ENCODE measurements at regions not wholly inside any gene's neighbourhood (a gene's known extent, or its start where the extent isn't known, plus 50 kb on each side); places are given as distances from the start of the nearest gene placed in this dataset.
A peak's percentile ranks its signal among the peaks of the same experiment; 100 is the strongest.

DNA sequence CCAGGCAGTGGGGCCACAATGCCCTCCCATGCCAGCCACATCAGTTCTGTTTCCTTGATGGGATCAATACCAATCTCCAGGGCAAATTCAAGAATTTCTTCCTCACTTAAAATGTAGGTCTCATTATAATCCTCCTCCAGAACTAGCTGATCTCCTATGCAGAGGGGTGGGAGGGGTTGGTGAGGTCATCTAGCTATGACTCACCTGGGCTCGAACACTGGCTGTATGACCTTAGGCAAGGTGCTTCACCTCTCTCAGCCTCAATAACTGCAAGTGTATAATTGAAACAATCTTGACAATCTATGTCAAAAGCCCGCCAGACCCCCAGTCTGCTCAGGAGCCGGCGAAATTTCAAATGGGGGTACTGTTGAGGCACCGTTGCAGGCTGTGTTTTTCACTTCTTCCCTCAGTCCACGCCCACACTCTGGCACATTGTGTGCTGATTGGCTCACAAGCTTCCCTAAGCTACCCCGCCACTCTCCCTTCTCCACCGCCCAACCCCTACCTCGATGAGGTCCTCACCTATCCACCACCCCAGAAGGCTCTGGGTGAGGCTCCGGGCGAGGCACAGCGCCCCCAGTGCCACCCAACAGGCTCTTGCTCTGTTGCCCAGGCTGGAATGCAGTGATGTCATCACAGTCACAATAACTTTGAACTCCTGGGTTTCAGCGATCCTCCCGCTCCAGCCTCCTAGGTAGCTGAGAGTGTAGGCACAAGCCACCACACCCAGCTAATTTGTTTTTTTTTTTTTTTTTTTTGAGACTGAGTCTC, 70.5 kb downstream of the ZNF22 start:
- Histone ChIP-seq H3K27me3 (ENCODE audit: control insufficient read depth, insufficient read depth, low read length) (no peaks in the 10 kb centered on the region), H3K36me3 (ENCODE audit: control insufficient read depth, insufficient read depth, low read length) (no peaks in the 10 kb centered on the region), H3K4me1 (ENCODE audit: control insufficient read depth, insufficient read depth, low read length) (peaks cover 7% of the 10 kb centered on the region), H3K27ac (ENCODE audit: low read length) (no peak overlapping the region), H3K9me3 (ENCODE audit: control insufficient read depth, insufficient read depth, low read length) (peaks cover 11% of the 10 kb centered on the region), H3K4me3 (ENCODE audit: low read length) (no peak overlapping the region)
- 93% methylated on average over 14 of the region's 14 CpGs for WGBS (ENCODE audit: insufficient coverage)
- no peak overlapping the region for H3K27ac Mint-ChIP-seq
- no peaks in the 10 kb centered on the region for H3K9me3 Mint-ChIP-seq
- DNase-seq (no peak), ATAC-seq (no peak)
- peaks cover 19 to 22% of the 10 kb centered on the region in 2 donors for H3K4me1 Mint-ChIP-seq
- intact Hi-C loops (cut with micrococcal nuclease), result no loop called here
- no peak overlapping the region for H3K4me3 Mint-ChIP-seq
- H3K27me3 Mint-ChIP-seq (ENCODE audit: low read depth in 2 of 2), result peaks cover 3 to 8% of the 10 kb centered on the region in 2 donors
- TF ChIP-seq, protein P1, sequence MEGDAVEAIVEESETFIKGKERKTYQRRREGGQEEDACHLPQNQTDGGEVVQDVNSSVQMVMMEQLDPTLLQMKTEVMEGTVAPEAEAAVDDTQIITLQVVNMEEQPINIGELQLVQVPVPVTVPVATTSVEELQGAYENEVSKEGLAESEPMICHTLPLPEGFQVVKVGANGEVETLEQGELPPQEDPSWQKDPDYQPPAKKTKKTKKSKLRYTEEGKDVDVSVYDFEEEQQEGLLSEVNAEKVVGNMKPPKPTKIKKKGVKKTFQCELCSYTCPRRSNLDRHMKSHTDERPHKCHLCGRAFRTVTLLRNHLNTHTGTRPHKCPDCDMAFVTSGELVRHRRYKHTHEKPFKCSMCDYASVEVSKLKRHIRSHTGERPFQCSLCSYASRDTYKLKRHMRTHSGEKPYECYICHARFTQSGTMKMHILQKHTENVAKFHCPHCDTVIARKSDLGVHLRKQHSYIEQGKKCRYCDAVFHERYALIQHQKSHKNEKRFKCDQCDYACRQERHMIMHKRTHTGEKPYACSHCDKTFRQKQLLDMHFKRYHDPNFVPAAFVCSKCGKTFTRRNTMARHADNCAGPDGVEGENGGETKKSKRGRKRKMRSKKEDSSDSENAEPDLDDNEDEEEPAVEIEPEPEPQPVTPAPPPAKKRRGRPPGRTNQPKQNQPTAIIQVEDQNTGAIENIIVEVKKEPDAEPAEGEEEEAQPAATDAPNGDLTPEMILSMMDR (IDR thresholded peaks at IDR 0.05), result no peak
- peaks cover 10% of the 10 kb centered on the region for H3K36me3 Mint-ChIP-seq

DNA sequence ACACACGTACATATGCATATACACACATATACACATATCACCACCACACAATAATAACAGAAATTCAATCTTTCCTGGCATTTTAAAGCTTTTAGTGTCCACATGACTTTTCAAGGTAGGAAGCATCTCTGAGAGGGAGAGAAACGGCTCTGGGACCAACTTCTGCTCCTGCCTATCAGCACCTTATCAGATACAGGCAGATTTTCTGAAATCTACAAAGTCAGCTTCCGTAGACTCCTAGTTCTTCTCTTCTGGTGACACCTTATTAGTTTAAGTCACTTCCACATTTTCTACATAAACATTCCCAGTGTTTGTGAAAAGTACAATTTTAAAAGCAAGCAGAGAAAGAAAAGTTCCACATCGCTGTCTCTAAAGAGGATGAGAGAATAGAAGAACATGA, 74.5 kb downstream of the ZNF22 start:
- H3K4me1 Mint-ChIP-seq, result peaks cover 42% of the 10 kb centered on the region in 2 donors
- H3K36me3 Mint-ChIP-seq, result peaks cover 9% of the 10 kb centered on the region
- 60% methylated on average over 4 of the region's 4 CpGs for WGBS (ENCODE audit: insufficient coverage)
- Histone ChIP-seq H3K27me3 (ENCODE audit: control insufficient read depth, insufficient read depth, low read length) (no peaks in the 10 kb centered on the region), H3K4me3 (ENCODE audit: low read length) (no peak overlapping the region), H3K36me3 (ENCODE audit: control insufficient read depth, insufficient read depth, low read length) (no peaks in the 10 kb centered on the region), H3K4me1 (ENCODE audit: control insufficient read depth, insufficient read depth, low read length) (peaks cover 7% of the 10 kb centered on the region), H3K27ac (ENCODE audit: low read length) (no peak overlapping the region), H3K9me3 (ENCODE audit: control insufficient read depth, insufficient read depth, low read length) (peaks cover 11% of the 10 kb centered on the region)
- H3K27me3 Mint-ChIP-seq (ENCODE audit: low read depth in 2 of 2), result no peaks in the 10 kb centered on the region
- peaks cover 0 to 2% of the 10 kb centered on the region in 2 donors for H3K9me3 Mint-ChIP-seq
- no peak overlapping the region for H3K4me3 Mint-ChIP-seq
- peak overlapping the region; percentile 88 to 93 for H3K27ac Mint-ChIP-seq
- ATAC-seq (no peak), DNase-seq (no peak)
- TF ChIP-seq, protein P1 (IDR thresholded peaks at IDR 0.05), result no peak
- intact Hi-C loops (cut with micrococcal nuclease), result loop anchor here (5.0 kb wide), 1 partner anchor 73 kb away; the partner anchor contains the start of gene ZNF22

DNA sequence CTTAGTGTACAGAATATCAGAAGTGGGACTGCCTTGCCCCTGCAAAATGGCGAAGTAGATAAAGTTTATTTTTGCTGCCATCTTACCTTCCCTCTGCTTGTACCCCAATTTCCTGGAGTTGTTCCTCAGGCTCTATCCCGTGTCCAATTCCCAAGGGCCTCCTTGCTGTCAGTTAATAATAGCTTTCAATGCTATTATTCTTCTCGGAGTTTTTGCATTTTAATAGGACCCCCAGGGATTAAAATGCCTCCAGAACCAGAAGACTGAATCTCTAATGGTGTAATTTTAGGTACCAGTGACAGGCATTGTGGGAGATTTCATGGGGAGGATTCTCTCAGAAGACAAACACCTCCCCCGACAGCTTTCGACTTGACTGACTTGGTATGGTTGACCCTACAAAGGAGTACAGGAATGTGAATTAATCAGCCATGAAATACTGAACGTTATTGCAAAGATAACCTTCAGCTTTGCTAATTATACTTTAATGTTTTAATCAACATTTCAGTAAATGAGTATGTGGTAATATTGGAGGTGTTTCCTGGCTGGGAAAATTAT, 75.2 kb downstream of the ZNF22 start:
- no peak overlapping the region for H3K27ac ChIP-seq (ENCODE audit: low read length)
- ATAC-seq (no peak), DNase-seq (no peak)
- H3K4me3 ChIP-seq (ENCODE audit: low read length), result no peak overlapping the region
- no peaks in the 10 kb centered on the region for H3K27me3 ChIP-seq (ENCODE audit: control insufficient read depth, insufficient read depth, low read length)
- peak overlapping the region; percentile 88 for H3K4me3 Mint-ChIP-seq
- intact Hi-C loops (cut with micrococcal nuclease), result loop anchor here (5.0 kb wide), 1 partner anchor 74 kb away; the partner anchor contains the start of gene ZNF22
- H3K9me3 Mint-ChIP-seq, result peaks cover 0 to 2% of the 10 kb centered on the region in 2 donors
- H3K27ac Mint-ChIP-seq, result peak overlapping the region; percentile 88 to 93
- H3K9me3 ChIP-seq (ENCODE audit: control insufficient read depth, insufficient read depth, low read length), result peaks cover 7% of the 10 kb centered on the region
- H3K4me1 Mint-ChIP-seq, result peaks cover 42 to 45% of the 10 kb centered on the region in 2 donors
- TF ChIP-seq, protein P1 (IDR thresholded peaks at IDR 0.05), result no peak
- no peaks in the 10 kb centered on the region for H3K27me3 Mint-ChIP-seq (ENCODE audit: low read depth in 2 of 2)
- no peaks in the 10 kb centered on the region for H3K36me3 ChIP-seq (ENCODE audit: control insufficient read depth, insufficient read depth, low read length)
- peaks cover 2% of the 10 kb centered on the region for H3K36me3 Mint-ChIP-seq
- H3K4me1 ChIP-seq (ENCODE audit: control insufficient read depth, insufficient read depth, low read length), result peaks cover 7% of the 10 kb centered on the region
- WGBS (ENCODE audit: insufficient coverage), result 68% methylated on average over 4 of the region's 6 CpGs
